CD8-positive, alpha-beta memory T cell (primary cell): ENCODE measurements at regions not wholly inside any gene's neighbourhood (a gene's known extent, or its start where the extent isn't known, plus 50 kb on each side); places are given as distances from the start of the nearest gene placed in this dataset.

ENCODE experiments used
- CTCF ChIA-PET: fragments of 350-600 bp; sonication (Branson Sonifier 250); formaldehyde crosslinking; loops from one replicate; lab custom pipeline; 2021; ENCODE audit warnings: antibody characterized with exemption; lab: Charles Lee
- POLR2A ChIA-PET: fragments of 350-600 bp; sonication (Branson Sonifier 250); formaldehyde crosslinking; loops from one replicate; lab custom pipeline; 2021; ENCODE audit warnings: antibody characterized with exemption; lab: Charles Lee
- DNase-seq, 5 donors: peaks; one replicate each; pipeline versions ENCODE4 v3.0.0 to v3.0.0-alpha.2; 2020 to 2022; ENCODE audit warnings: mixed read lengths in 1 of 5
- H3K27ac ChIP-seq: one replicate; pipeline ENCODE4 v1.7.0; 2013; ENCODE audit warnings: low read depth, mild to moderate bottlenecking, low read length, moderate library complexity
- H3K27me3 ChIP-seq: 2 replicates; pipeline ENCODE4 v1.7.0; 2013; ENCODE audit warnings: low read length, mild to moderate bottlenecking; ENCODE audit not compliant: insufficient read depth, poor library complexity, severe bottlenecking
- H3K36me3 ChIP-seq: 2 replicates; pipeline ENCODE4 v1.7.0; 2013; ENCODE audit warnings: mild to moderate bottlenecking, low read length, moderate library complexity; ENCODE audit not compliant: insufficient read depth
- H3K4me1 ChIP-seq: 2 replicates; pipeline ENCODE4 v1.7.0; 2013; ENCODE audit warnings: mild to moderate bottlenecking, low read length, moderate library complexity; ENCODE audit not compliant: insufficient read depth
- H3K4me3 ChIP-seq: 2 replicates; pipeline ENCODE4 v1.7.0; 2013; ENCODE audit warnings: mild to moderate bottlenecking, low read length
- H3K9me3 ChIP-seq: 2 replicates; pipeline ENCODE4 v1.7.0; 2013; ENCODE audit warnings: mild to moderate bottlenecking, low read length
- H3K27ac Mint-ChIP-seq, 8 donors: one replicate each; pipeline ENCODE4 v1.8.0; 2020 to 2021; ENCODE audit warnings: mixed read lengths in 8 of 8, mild to moderate bottlenecking in 6 of 8, inconsistent platforms in 3 of 8, moderate library complexity in 3 of 8
- H3K27me3 Mint-ChIP-seq, 2 donors: one replicate each; pipeline ENCODE4 v1.8.0; 2020 to 2021; ENCODE audit warnings: mixed read lengths in 2 of 2, mild to moderate bottlenecking in 1 of 2, moderate library complexity in 1 of 2
- H3K36me3 Mint-ChIP-seq, 3 donors: one replicate each; pipeline ENCODE4 v1.8.0; 2020 to 2021; ENCODE audit warnings: mixed read lengths in 3 of 3, inconsistent platforms in 1 of 3, mild to moderate bottlenecking in 1 of 3
- H3K4me1 Mint-ChIP-seq, 3 donors: one replicate each; pipeline ENCODE4 v1.8.0; 2020 to 2021; ENCODE audit warnings: mixed read lengths in 3 of 3, inconsistent platforms in 1 of 3, mild to moderate bottlenecking in 1 of 3
- H3K4me3 Mint-ChIP-seq, 7 donors: one replicate each; pipeline ENCODE4 v1.8.0; 2020 to 2021; ENCODE audit warnings: mixed read lengths in 7 of 7, mild to moderate bottlenecking in 6 of 7, moderate library complexity in 4 of 7, inconsistent platforms in 2 of 7
- H3K9me3 Mint-ChIP-seq, 5 donors: one replicate each; pipeline ENCODE4 v1.8.0; 2020 to 2022; ENCODE audit warnings: mixed read lengths in 5 of 5, mild to moderate bottlenecking in 3 of 5, moderate library complexity in 2 of 5, inconsistent platforms in 1 of 5

- peak overlapping the region; percentile 88 to 99 (median 98) for H3K27ac Mint-ChIP-seq
- no peaks in the 10 kb centered on the region for H3K27me3 ChIP-seq
- peak in 1 of 5 donors; percentile 47 for DNase-seq
- ChIA-PET CTCF (interaction anchor here (1.2 to 9.9 kb wide), 7 partner anchors 15 to 89 kb away, joined by 3 to 113 read pairs (median 6); no protein-coding TSS in a partner anchor), POLR2A (interaction anchor here (1.0 to 2.1 kb wide), 5 partner anchors 19 to 552 kb away, joined by 3 to 11 read pairs (median 4); partner anchors contain the start of gene TNRC6C)
- H3K9me3 ChIP-seq = no peaks in the 10 kb centered on the region
- no peaks in the 10 kb centered on the region for H3K9me3 Mint-ChIP-seq
- peaks cover 0 to 3% of the 10 kb centered on the region in 2 donors for H3K27me3 Mint-ChIP-seq
- peak overlapping the region; percentile 84 to 99 (median 96) for H3K4me3 Mint-ChIP-seq
- H3K36me3 ChIP-seq = no peaks in the 10 kb centered on the region
- H3K27ac ChIP-seq = peak overlapping the region; percentile 48
- H3K4me3 ChIP-seq = peak overlapping the region; percentile 89
- H3K36me3 Mint-ChIP-seq = peaks cover 0 to 56% (median 9%) of the 10 kb centered on the region in 3 donors
- H3K4me1 ChIP-seq = peaks cover 94% of the 10 kb centered on the region
- peaks cover 80 to 98% (median 89%) of the 10 kb centered on the region in 3 donors for H3K4me1 Mint-ChIP-seq
Observed at GRCh38 chr17:77405867-77406732, 265.3 kb downstream of the SEC14L1 start.

GRCh38 chr17:77407321-77408277 lies 266.8 kb downstream of the SEC14L1 start:
- POLR2A ChIA-PET = interaction anchor here (1.6 kb wide), 1 partner anchor 42 kb away, joined by 3 read pairs; no protein-coding TSS in a partner anchor
- Histone ChIP-seq H3K36me3 (no peaks in the 10 kb centered on the region), H3K4me1 (peaks cover 91% of the 10 kb centered on the region), H3K27me3 (no peaks in the 10 kb centered on the region), H3K4me3 (peak overlapping the region; percentile 14), H3K27ac (no peak overlapping the region), H3K9me3 (no peaks in the 10 kb centered on the region)
- DNase-seq = no peak
- no peaks in the 10 kb centered on the region for H3K9me3 Mint-ChIP-seq
- H3K27me3 Mint-ChIP-seq = peaks cover 0 to 3% of the 10 kb centered on the region in 2 donors
- peak overlapping the region; percentile 81 to 99 (median 90) for H3K27ac Mint-ChIP-seq
- peaks cover 77 to 99% (median 93%) of the 10 kb centered on the region in 3 donors for H3K4me1 Mint-ChIP-seq
- peaks cover 0 to 47% (median 9%) of the 10 kb centered on the region in 3 donors for H3K36me3 Mint-ChIP-seq
- CTCF ChIA-PET = interaction anchor here (0.6 to 3.3 kb wide), 5 partner anchors 7 to 77 kb away, joined by 3 to 15 read pairs (median 4); no protein-coding TSS in a partner anchor
- H3K4me3 Mint-ChIP-seq = peak overlapping the region; percentile 53 to 81 (median 70)

- Mint-ChIP-seq H3K36me3 (peaks cover 0 to 44% (median 11%) of the 10 kb centered on the region in 3 donors), H3K9me3 (no peaks in the 10 kb centered on the region), H3K27ac (peak overlapping the region; percentile 77 to 97 (median 86)), H3K4me3 (peak overlapping the region; percentile 53 to 81 (median 65)), H3K27me3 (peaks cover 0 to 3% of the 10 kb centered on the region in 2 donors), H3K4me1 (peaks cover 77 to 99% (median 93%) of the 10 kb centered on the region in 3 donors)
- no peak overlapping the region for H3K4me3 ChIP-seq
- POLR2A ChIA-PET = interaction anchor here (1.6 kb wide), 1 partner anchor 41 kb away, joined by 3 read pairs; no protein-coding TSS in a partner anchor
- no peak overlapping the region for H3K27ac ChIP-seq
- CTCF ChIA-PET = interaction anchor here (0.6 to 1.2 kb wide), 4 partner anchors 8 to 34 kb away, joined by 3 to 6 read pairs (median 4); no protein-coding TSS in a partner anchor
- peaks cover 89% of the 10 kb centered on the region for H3K4me1 ChIP-seq
- H3K9me3 ChIP-seq = no peaks in the 10 kb centered on the region
- no peaks in the 10 kb centered on the region for H3K27me3 ChIP-seq
- no peaks in the 10 kb centered on the region for H3K36me3 ChIP-seq
- DNase-seq = no peak
Observed at GRCh38 chr17:77408284-77408683, 267.5 kb downstream of the SEC14L1 start.

- H3K27ac Mint-ChIP-seq = peak overlapping the region; percentile 72 to 98 (median 92)
- peaks cover 0 to 3% of the 10 kb centered on the region in 2 donors for H3K27me3 Mint-ChIP-seq
- no peaks in the 10 kb centered on the region for H3K9me3 Mint-ChIP-seq
- Histone ChIP-seq H3K27me3 (no peaks in the 10 kb centered on the region), H3K4me1 (peaks cover 81% of the 10 kb centered on the region), H3K27ac (peak overlapping the region; percentile 47), H3K36me3 (no peaks in the 10 kb centered on the region), H3K4me3 (peak overlapping the region; percentile 14), H3K9me3 (no peaks in the 10 kb centered on the region)
- peak in 4 of 5 donors; percentile 65 to 72 (median 66) for DNase-seq
- H3K4me3 Mint-ChIP-seq = peak overlapping the region; percentile 49 to 81 (median 60)
- ChIA-PET POLR2A (interaction anchor here (0.6 to 1.8 kb wide), 5 partner anchors 9 to 563 kb away, joined by 3 to 6 read pairs (median 3); no protein-coding TSS in a partner anchor), CTCF (interaction anchor here (0.9 to 6.2 kb wide), 7 partner anchors 9 to 85 kb away, joined by 3 to 45 read pairs (median 5); no protein-coding TSS in a partner anchor)
- H3K36me3 Mint-ChIP-seq = peaks cover 0 to 39% (median 7%) of the 10 kb centered on the region in 3 donors
- peaks cover 71 to 91% (median 85%) of the 10 kb centered on the region in 3 donors for H3K4me1 Mint-ChIP-seq
Observed at GRCh38 chr17:77409282-77410161, 268.8 kb downstream of the SEC14L1 start.

GRCh38 chr17:77410470-77410869 lies 269.7 kb downstream of the SEC14L1 start:
- Mint-ChIP-seq H3K36me3 (peaks cover 0 to 36% (median 7%) of the 10 kb centered on the region in 3 donors), H3K27ac (peak overlapping the region; percentile 72 to 97 (median 92)), H3K9me3 (no peaks in the 10 kb centered on the region), H3K4me3 (peak overlapping the region in 5 of 7 donors; percentile 36 to 69 (median 58)), H3K27me3 (peaks cover 0 to 3% of the 10 kb centered on the region in 2 donors), H3K4me1 (peaks cover 62 to 87% (median 76%) of the 10 kb centered on the region in 3 donors)
- H3K4me1 ChIP-seq = peaks cover 72% of the 10 kb centered on the region
- ChIA-PET POLR2A (interaction anchor here (0.7 to 1.8 kb wide), 5 partner anchors 10 to 79 kb away, joined by 3 to 6 read pairs (median 5); no protein-coding TSS in a partner anchor), CTCF (interaction anchor here (1.1 to 6.2 kb wide), 6 partner anchors 10 to 84 kb away, joined by 3 to 45 read pairs (median 6); no protein-coding TSS in a partner anchor)
- no peak overlapping the region for H3K27ac ChIP-seq
- no peak for DNase-seq
- no peak overlapping the region for H3K4me3 ChIP-seq
- H3K36me3 ChIP-seq = no peaks in the 10 kb centered on the region
- no peaks in the 10 kb centered on the region for H3K9me3 ChIP-seq
- H3K27me3 ChIP-seq = no peaks in the 10 kb centered on the region

- no peak for DNase-seq
- peaks cover 6% of the 10 kb centered on the region for H3K36me3 ChIP-seq
- H3K27me3 Mint-ChIP-seq = no peaks in the 10 kb centered on the region
- H3K9me3 Mint-ChIP-seq = no peaks in the 10 kb centered on the region
- H3K4me1 Mint-ChIP-seq = peaks cover 51 to 82% (median 59%) of the 10 kb centered on the region in 3 donors
- H3K27ac ChIP-seq = no peak overlapping the region
- H3K9me3 ChIP-seq = no peaks in the 10 kb centered on the region
- no peak overlapping the region for H3K4me3 Mint-ChIP-seq
- H3K27ac Mint-ChIP-seq = peak overlapping the region in 3 of 8 donors; percentile 26 to 60 (median 33)
- CTCF ChIA-PET = interaction anchor here (0.7 to 6.2 kb wide), 4 partner anchors 14 to 80 kb away, joined by 3 to 45 read pairs (median 10); no protein-coding TSS in a partner anchor
- no peaks in the 10 kb centered on the region for H3K27me3 ChIP-seq
- H3K4me1 ChIP-seq = peaks cover 60% of the 10 kb centered on the region
- H3K36me3 Mint-ChIP-seq = peaks cover 0 to 46% (median 4%) of the 10 kb centered on the region in 3 donors
- no peak overlapping the region for H3K4me3 ChIP-seq
- POLR2A ChIA-PET = no interaction called here
Observed at GRCh38 chr17:77414811-77415400, 274.1 kb downstream of the SEC14L1 start.
